ENCODE measurements at regions not wholly inside any gene's neighbourhood (a gene's known extent, or its start where the extent isn't known, plus 50 kb on each side); places are given as distances from the start of the nearest gene placed in this dataset.

DNA sequence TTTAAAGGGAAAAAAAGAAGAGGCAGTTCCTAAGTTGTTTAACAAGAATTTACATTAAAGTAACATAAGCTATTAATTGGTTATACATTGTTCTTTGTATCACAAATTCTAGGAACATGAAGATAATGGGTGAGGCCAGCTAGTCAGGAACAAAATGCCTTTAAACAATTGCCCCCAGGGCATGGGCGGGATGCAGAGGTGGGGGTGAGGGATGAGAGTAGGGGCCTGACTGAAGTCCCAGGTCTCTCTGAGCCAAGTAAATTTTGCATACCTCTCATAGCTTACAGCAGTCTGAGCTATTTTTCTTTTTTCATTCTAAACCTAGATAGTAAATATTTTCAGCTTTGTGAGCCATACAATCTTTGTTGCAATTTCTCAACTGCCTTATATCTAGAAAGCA, 77.8 kb upstream of the RNU6-1 start:
- no peak for TF ChIP-seq POLR2A (IDR thresholded peaks at IDR 0.05; ENCODE audit: low read depth, low read length)
- TF ChIP-seq POLR2AphosphoS5 (IDR thresholded peaks at IDR 0.05; ENCODE audit: insufficient read depth, low read depth, low read length): no peak
- no peak for TF ChIP-seq FOS (IDR thresholded peaks at IDR 0.05; ENCODE audit: borderline replicate concordance, insufficient read depth, low read length)
- TF ChIP-seq, protein P1, sequence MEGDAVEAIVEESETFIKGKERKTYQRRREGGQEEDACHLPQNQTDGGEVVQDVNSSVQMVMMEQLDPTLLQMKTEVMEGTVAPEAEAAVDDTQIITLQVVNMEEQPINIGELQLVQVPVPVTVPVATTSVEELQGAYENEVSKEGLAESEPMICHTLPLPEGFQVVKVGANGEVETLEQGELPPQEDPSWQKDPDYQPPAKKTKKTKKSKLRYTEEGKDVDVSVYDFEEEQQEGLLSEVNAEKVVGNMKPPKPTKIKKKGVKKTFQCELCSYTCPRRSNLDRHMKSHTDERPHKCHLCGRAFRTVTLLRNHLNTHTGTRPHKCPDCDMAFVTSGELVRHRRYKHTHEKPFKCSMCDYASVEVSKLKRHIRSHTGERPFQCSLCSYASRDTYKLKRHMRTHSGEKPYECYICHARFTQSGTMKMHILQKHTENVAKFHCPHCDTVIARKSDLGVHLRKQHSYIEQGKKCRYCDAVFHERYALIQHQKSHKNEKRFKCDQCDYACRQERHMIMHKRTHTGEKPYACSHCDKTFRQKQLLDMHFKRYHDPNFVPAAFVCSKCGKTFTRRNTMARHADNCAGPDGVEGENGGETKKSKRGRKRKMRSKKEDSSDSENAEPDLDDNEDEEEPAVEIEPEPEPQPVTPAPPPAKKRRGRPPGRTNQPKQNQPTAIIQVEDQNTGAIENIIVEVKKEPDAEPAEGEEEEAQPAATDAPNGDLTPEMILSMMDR (IDR thresholded peaks at IDR 0.05; ENCODE audit: extremely low read depth in 1 of 2, insufficient read depth in 1 of 2, low read depth in 1 of 2, low read length in 2 of 2): no peak
- TF ChIP-seq GATA2 (IDR thresholded peaks at IDR 0.05; ENCODE audit: insufficient read depth, insufficient read length, low read depth, low read length): no peak
- TF ChIP-seq EZH2 (IDR thresholded peaks at IDR 0.05; ENCODE audit: borderline replicate concordance, low read depth, low read length, severe bottlenecking): no peak
- no peak for TF ChIP-seq MYC (IDR thresholded peaks at IDR 0.05; ENCODE audit: low read depth, low read length)
- TF ChIP-seq, protein P2, sequence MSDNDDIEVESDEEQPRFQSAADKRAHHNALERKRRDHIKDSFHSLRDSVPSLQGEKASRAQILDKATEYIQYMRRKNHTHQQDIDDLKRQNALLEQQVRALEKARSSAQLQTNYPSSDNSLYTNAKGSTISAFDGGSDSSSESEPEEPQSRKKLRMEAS (IDR thresholded peaks at IDR 0.05; ENCODE audit: insufficient read depth, insufficient read length): no peak
